ENCODE measurements at regions not wholly inside any gene's neighbourhood (a gene's known extent, or its start where the extent isn't known, plus 50 kb on each side); places are given as distances from the start of the nearest gene placed in this dataset.

GRCh38 chr9:13707612-13708576 is 428.4 kb upstream of the MPDZ start:
- peak; percentile 55 for DNase-seq

GRCh38 chr9:13705918-13706317 is 426.4 kb upstream of the MPDZ start:
- peak; percentile 90 for DNase-seq

DNA sequence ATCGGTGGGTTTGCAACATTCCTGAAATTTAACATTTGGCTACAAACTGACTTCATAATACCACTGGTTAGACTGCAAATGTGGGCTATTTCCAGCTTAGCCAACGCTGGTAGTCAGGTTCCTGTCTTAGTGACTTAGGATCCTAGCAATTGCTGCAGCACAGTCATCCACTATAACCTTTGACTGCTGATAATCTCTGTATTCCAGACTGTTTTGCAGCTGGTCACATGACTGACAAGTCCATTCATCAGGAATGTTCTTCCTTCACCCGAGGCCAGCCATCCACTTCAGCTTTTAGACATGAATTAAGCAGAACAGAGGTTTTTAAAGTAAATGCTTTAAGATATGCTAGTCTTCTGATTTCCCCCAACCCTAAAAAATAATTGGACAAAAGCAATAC is 425.9 kb upstream of the MPDZ start:
- DNase-seq = peak; percentile 53

GRCh38 chr9:13690595-13690994 is 411.1 kb upstream of the MPDZ start:
- peak; percentile 60 for DNase-seq

GRCh38 chr9:13689925-13690324 is 410.4 kb upstream of the MPDZ start:
- no peak for DNase-seq

DNA sequence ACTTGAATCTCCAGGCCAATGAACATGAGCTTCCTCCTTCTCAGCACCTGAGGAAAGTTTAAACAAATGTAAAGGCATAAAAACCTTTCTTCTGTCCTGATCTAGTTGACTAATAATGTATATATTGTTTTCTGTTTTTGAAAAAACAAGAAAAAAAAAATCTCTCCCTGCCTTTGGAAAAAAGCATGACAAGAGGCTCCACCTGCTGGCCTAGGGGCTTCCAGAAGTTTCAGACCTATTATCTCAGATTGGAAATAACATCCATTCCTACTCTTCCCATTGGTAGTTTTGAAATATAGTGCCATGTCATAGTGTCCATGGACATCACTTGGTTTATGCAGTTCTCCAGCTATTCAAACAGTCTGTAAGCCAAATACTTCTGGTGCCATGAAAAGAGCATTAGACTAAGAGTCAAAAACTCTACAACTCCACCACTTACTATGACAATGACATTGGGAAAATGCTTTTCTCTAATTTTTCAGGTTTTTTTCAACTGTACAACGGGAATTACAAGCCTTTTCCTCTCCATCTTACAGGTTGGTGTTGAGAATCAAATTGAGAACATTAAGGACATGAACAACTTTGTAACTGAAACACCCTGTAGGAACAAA is 409.6 kb upstream of the MPDZ start:
- peak; percentile 16 for DNase-seq

- peak; percentile 8 for DNase-seq
These were observed 408.9 kb upstream of the MPDZ start for GRCh38 chr9:13688223-13688989.

GRCh38 chr9:13684656-13685055 is 405.2 kb upstream of the MPDZ start:
- DNase-seq = no peak

GRCh38 chr9:13677801-13678200 is 398.3 kb upstream of the MPDZ start:
- DNase-seq = no peak

GRCh38 chr9:13675638-13676000 is 396.1 kb upstream of the MPDZ start:
- DNase-seq = no peak

- DNase-seq = no peak
These were observed 395.6 kb upstream of the MPDZ start for GRCh38 chr9:13674926-13675637.

DNA sequence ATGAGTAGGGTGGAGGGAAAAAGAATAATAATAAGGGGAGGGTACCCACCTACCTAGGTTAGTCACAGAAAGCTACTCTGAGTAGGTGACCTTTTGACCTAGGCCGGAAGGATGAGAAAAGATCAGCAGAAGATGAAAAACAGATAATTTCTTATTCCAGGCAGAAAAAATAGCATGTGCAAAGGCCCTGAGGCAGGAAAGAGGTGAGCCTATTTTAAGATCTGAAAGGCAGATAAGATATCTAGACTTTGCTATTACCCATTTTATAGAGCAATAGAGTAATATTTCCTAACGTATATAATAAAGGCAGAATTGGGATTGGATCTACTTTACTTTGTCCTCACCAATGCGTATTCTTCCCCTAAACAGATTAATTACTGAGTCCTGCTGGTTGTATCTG is 393.9 kb upstream of the MPDZ start:
- DNase-seq = no peak

DNA sequence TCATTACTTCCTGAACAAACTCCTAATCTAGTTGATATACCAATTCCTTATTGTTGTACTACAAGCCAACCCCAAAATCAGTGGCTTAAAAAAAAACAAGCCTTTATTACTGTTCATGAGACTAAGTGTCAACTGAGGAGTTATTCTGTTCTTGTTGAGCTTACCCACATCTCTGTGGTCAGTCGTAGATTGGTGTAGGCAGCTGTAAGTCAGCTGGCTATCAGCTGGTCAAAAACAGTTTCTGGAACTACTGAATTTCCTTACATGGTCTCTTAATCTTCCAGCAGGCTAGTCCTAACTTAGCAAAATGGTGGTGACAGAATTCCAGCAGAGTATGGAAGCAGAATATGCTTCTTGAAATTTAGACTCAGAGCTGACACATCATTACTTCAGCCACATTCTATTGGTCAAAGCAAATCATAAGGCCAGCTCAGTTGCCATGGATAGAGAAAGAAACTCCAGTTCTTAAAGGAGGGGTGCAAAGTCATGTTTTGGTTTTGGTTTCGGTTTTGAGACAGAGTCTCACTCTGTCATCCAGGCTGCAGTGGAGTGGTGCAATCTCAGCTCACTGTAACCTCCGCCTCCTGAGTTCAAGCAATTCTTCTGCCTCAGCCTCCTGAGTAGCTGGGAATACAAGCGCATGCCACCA is 386.1 kb upstream of the MPDZ start:
- DNase-seq = peak; percentile 12

DNA sequence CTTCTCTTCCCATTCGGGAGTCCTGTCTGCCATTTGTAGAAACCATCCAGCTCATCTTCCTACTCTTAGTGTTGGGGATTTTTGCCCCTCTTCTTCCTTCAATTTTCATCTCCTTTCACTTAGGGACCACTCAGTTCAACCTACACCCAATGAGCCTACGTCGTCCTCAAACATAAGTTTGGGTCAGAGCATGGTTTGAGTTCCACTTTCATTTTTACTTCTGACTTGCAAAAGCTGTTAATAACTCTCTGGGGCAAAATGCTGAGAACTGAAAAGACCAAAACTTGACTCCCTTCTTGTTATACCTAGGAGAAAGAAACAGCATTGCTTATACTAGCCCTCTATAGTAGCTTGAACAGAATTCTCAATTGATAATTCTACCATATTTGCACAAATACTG is 381.5 kb upstream of the MPDZ start:
- no peak for DNase-seq

GRCh38 chr9:13651969-13652663 is 372.6 kb upstream of the MPDZ start:
- DNase-seq = no peak

- DNase-seq = no peak
These were observed 372.0 kb upstream of the MPDZ start for GRCh38 chr9:13651526-13651925.

DNA sequence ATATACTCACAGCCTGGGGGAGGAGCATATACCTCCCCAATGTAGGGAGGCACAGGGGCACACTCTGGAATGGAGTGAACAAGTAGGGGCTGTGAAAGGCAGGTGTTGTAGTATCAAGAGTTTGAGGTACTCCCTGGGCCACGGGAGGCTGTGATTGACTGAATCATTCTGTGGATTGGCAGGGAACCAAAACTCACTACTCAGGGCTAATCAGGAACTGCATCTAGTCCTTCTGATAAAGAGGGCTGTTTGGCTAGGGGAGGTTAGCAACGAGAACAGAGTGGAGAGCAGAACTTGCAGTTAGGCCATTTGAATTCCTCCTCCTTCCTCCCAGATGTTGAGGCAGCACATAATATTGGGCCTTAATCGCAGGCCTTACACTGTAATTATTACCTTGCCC is 369.2 kb upstream of the MPDZ start:
- DNase-seq = peak; percentile 18

DNA sequence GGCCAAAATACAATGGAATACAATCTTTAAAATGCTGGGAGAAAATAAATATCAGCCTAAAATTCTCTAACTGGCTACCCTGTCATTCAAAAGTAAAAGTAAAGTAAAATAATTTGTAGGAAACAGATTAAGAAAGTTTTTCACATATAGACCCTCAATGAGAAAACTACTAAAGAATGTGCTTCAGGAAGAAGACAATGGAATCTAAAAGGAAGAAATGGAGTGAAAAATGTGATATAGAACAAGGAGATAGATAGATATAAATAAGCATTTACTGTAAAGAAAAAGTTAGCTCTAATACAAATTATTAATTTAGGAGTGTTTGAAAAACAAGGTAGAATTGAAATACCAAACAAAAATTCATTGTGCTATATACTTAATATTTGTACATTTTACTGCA is 368.6 kb upstream of the MPDZ start:
- DNase-seq = no peak

- DNase-seq = no peak
These were observed 367.1 kb upstream of the MPDZ start for GRCh38 chr9:13646500-13647021.

DNA sequence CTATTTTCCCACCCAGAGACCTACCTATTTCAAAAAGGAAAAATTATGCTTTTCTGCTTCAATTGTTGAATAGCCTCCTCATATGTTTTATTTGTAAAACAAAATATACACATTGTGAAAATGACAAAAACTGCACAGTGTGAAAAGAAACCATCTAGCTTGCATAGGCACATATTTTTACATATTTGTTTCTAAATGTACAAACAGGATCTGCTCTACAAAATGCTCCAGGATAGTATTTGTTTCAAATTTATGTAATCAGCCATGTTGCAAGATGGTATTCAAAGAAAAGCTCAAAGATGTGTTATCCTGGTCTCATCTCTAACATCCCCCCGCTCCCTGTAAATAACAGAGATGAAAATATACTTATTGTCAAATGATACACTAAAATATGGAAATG is 366.1 kb upstream of the MPDZ start:
- no peak for DNase-seq

GRCh38 chr9:13644675-13645074 is 365.2 kb upstream of the MPDZ start:
- DNase-seq = no peak

- DNase-seq = no peak
These were observed 363.2 kb upstream of the MPDZ start for GRCh38 chr9:13642646-13643045.

Data from fibroblast of skin of right biceps (primary cell).